HFFc6 (cell line): ENCODE measurements at regions not wholly inside any gene's neighbourhood (a gene's known extent, or its start where the extent isn't known, plus 50 kb on each side); places are given as distances from the start of the nearest gene placed in this dataset.

ENCODE experiments used
- DNase-seq: peaks from one replicate; pipeline ENCODE4 v3.0.0-alpha.2; 2018
- H3K27ac Mint-ChIP-seq: 2 replicates; pipeline ENCODE4 v1.8.0; 2020; ENCODE audit warnings: mild to moderate bottlenecking, mixed read lengths
- H3K27me3 Mint-ChIP-seq: 2 replicates; pipeline ENCODE4 v1.8.0; 2021; ENCODE audit warnings: mild to moderate bottlenecking, moderate library complexity, mixed read lengths; ENCODE audit not compliant: insufficient read depth
- H3K36me3 Mint-ChIP-seq: 2 replicates; pipeline ENCODE4 v1.8.0; 2021; ENCODE audit warnings: low read depth, mixed read lengths
- H3K4me1 Mint-ChIP-seq: 2 replicates; pipeline ENCODE4 v1.8.0; 2020; ENCODE audit warnings: low read depth, mixed read lengths
- H3K4me3 Mint-ChIP-seq: 2 replicates; pipeline ENCODE4 v1.8.0; 2020; ENCODE audit warnings: mild to moderate bottlenecking, moderate library complexity, mixed read lengths
- H3K9me3 Mint-ChIP-seq: 2 replicates; pipeline ENCODE4 v1.8.0; 2020; ENCODE audit warnings: mild to moderate bottlenecking, mixed read lengths
- CTCF ChIP-seq: fragments of 200-600 bp; sonication (generic); IDR thresholded peaks from 2 replicates; pipeline ENCODE4 v1.5.0; 2021; ENCODE audit warnings: antibody characterized with exemption, mild to moderate bottlenecking

GRCh38 chr3:8387571-8387970 is 114.1 kb upstream of the LMCD1 start:
- no peaks in the 10 kb centered on the region for H3K36me3 Mint-ChIP-seq
- no peaks in the 10 kb centered on the region for H3K9me3 Mint-ChIP-seq
- no peak overlapping the region for H3K27ac Mint-ChIP-seq
- peaks cover 10% of the 10 kb centered on the region for H3K4me1 Mint-ChIP-seq
- TF ChIP-seq CTCF = no peak
- H3K4me3 Mint-ChIP-seq = no peak overlapping the region
- no peak for DNase-seq
- no peaks in the 10 kb centered on the region; the same call in none of the 2 replicates for H3K27me3 Mint-ChIP-seq

- H3K4me3 Mint-ChIP-seq = no peak overlapping the region
- no peaks in the 10 kb centered on the region for H3K9me3 Mint-ChIP-seq
- DNase-seq = no peak
- no peaks in the 10 kb centered on the region for H3K4me1 Mint-ChIP-seq
- peaks cover 8% of the 10 kb centered on the region for H3K27me3 Mint-ChIP-seq
- H3K36me3 Mint-ChIP-seq = no peaks in the 10 kb centered on the region
- no peak overlapping the region for H3K27ac Mint-ChIP-seq
- TF ChIP-seq CTCF = no peak
Observed at GRCh38 chr3:8399686-8400085, 101.9 kb upstream of the LMCD1 start.

- DNase-seq = no peak
- Mint-ChIP-seq H3K4me1 (no peaks in the 10 kb centered on the region), H3K27me3 (peaks cover 8% of the 10 kb centered on the region), H3K27ac (no peak overlapping the region), H3K4me3 (no peak overlapping the region), H3K36me3 (no peaks in the 10 kb centered on the region), H3K9me3 (no peaks in the 10 kb centered on the region)
- TF ChIP-seq CTCF = no peak
Observed at GRCh38 chr3:8400911-8401310, 100.7 kb upstream of the LMCD1 start.

- no peak for TF ChIP-seq CTCF
- Mint-ChIP-seq H3K36me3 (no peaks in the 10 kb centered on the region), H3K9me3 (no peaks in the 10 kb centered on the region; the same call in 1 of the 2 replicates), H3K27ac (no peak overlapping the region), H3K4me1 (no peaks in the 10 kb centered on the region), H3K27me3 (peaks cover 13% of the 10 kb centered on the region), H3K4me3 (no peak overlapping the region)
- DNase-seq = no peak
Observed at GRCh38 chr3:8403996-8404395, 97.6 kb upstream of the LMCD1 start.

- Mint-ChIP-seq H3K4me3 (no peak overlapping the region), H3K27me3 (peaks cover 10% of the 10 kb centered on the region)
- TF ChIP-seq CTCF = no peak
Observed at GRCh38 chr3:8405144-8405543, 96.5 kb upstream of the LMCD1 start.

GRCh38 chr3:8406479-8406878 is 95.1 kb upstream of the LMCD1 start:
- TF ChIP-seq CTCF = no peak
- H3K27ac Mint-ChIP-seq = no peak overlapping the region
- no peak overlapping the region for H3K4me3 Mint-ChIP-seq
- no peak for DNase-seq
- no peaks in the 10 kb centered on the region; the same call in 1 of the 2 replicates for H3K9me3 Mint-ChIP-seq
- no peaks in the 10 kb centered on the region for H3K4me1 Mint-ChIP-seq
- H3K36me3 Mint-ChIP-seq = no peaks in the 10 kb centered on the region
- peaks cover 10% of the 10 kb centered on the region for H3K27me3 Mint-ChIP-seq

More at GRCh38 chr3:8405144-8405543, 96.5 kb upstream of the LMCD1 start:
- Mint-ChIP-seq H3K4me1 (no peaks in the 10 kb centered on the region), H3K9me3 (no peaks in the 10 kb centered on the region; the same call in 1 of the 2 replicates), H3K36me3 (no peaks in the 10 kb centered on the region), H3K27ac (no peak overlapping the region)
- no peak for DNase-seq
